ENCODE measurements at regions not wholly inside any gene's neighbourhood (a gene's known extent, or its start where the extent isn't known, plus 50 kb on each side); places are given as distances from the start of the nearest gene placed in this dataset.

DNA sequence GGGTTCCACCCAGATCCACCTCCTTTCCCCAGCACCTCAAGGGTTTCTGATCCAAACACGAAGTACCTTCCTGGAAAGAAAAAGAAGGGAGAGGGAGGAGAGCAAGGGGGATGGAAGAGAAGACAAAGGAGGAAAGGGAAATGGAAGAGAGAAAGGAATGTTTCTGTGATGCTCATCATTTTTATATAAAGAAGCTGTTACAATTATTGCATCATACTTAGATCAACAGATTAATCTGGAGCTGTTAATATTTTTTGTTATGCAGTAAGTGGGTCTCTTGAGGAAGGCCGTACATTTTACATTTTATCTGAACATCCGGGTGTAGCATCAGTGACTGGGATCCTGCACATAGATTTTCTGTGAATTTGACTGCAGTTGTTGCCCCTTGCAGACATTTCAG is 60.6 kb upstream of the NEDD4L start:
- TF ChIP-seq, protein P1, sequence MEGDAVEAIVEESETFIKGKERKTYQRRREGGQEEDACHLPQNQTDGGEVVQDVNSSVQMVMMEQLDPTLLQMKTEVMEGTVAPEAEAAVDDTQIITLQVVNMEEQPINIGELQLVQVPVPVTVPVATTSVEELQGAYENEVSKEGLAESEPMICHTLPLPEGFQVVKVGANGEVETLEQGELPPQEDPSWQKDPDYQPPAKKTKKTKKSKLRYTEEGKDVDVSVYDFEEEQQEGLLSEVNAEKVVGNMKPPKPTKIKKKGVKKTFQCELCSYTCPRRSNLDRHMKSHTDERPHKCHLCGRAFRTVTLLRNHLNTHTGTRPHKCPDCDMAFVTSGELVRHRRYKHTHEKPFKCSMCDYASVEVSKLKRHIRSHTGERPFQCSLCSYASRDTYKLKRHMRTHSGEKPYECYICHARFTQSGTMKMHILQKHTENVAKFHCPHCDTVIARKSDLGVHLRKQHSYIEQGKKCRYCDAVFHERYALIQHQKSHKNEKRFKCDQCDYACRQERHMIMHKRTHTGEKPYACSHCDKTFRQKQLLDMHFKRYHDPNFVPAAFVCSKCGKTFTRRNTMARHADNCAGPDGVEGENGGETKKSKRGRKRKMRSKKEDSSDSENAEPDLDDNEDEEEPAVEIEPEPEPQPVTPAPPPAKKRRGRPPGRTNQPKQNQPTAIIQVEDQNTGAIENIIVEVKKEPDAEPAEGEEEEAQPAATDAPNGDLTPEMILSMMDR (optimal IDR thresholded peaks at IDR 0.05 in 1 of 3, IDR thresholded peaks at IDR 0.05 in 1 of 3, conservative IDR thresholded peaks at IDR 0.05 in 1 of 3; ENCODE audit: extremely low read depth in 1 of 3, insufficient read depth in 2 of 3, low read length in 3 of 3), result no peak
- no peak for TF ChIP-seq EZH2 (IDR thresholded peaks at IDR 0.05; ENCODE audit: low read length)

Data from keratinocyte (primary cell).